ENCODE measurements at regions not wholly inside any gene's neighbourhood (a gene's known extent, or its start where the extent isn't known, plus 50 kb on each side); places are given as distances from the start of the nearest gene placed in this dataset.
A peak's percentile ranks its signal among the peaks of the same experiment; 100 is the strongest.

- H3K27ac Mint-ChIP-seq, result no peak overlapping the region
These were observed 63.7 kb upstream of the ZCCHC2 start for GRCh38 chr18:62458868-62459716.

More at GRCh38 chr18:62458868-62459716, 63.7 kb upstream of the ZCCHC2 start:
- Mint-ChIP-seq H3K27me3 (ENCODE audit: insufficient read depth, low read depth, poor library complexity) (peaks cover 2% of the 10 kb centered on the region), H3K4me3 (no peak overlapping the region), H3K4me1 (peaks cover 16% of the 10 kb centered on the region), H3K36me3 (ENCODE audit: low read depth) (no peaks in the 10 kb centered on the region), H3K9me3 (no peaks in the 10 kb centered on the region)
- H3F3A ChIP-seq (replicated peaks; ENCODE audit: low read depth), result no peaks in the 10 kb centered on the region
- H3K27me3 ChIP-seq (ENCODE audit: insufficient read depth), result no peaks in the 10 kb centered on the region
- H3K36me3 ChIP-seq (ENCODE audit: insufficient read depth), result no peaks in the 10 kb centered on the region
- DNase-seq (ENCODE audit: low spot score) (no peak), ATAC-seq (no peak)
- TF ChIP-seq, protein P1, sequence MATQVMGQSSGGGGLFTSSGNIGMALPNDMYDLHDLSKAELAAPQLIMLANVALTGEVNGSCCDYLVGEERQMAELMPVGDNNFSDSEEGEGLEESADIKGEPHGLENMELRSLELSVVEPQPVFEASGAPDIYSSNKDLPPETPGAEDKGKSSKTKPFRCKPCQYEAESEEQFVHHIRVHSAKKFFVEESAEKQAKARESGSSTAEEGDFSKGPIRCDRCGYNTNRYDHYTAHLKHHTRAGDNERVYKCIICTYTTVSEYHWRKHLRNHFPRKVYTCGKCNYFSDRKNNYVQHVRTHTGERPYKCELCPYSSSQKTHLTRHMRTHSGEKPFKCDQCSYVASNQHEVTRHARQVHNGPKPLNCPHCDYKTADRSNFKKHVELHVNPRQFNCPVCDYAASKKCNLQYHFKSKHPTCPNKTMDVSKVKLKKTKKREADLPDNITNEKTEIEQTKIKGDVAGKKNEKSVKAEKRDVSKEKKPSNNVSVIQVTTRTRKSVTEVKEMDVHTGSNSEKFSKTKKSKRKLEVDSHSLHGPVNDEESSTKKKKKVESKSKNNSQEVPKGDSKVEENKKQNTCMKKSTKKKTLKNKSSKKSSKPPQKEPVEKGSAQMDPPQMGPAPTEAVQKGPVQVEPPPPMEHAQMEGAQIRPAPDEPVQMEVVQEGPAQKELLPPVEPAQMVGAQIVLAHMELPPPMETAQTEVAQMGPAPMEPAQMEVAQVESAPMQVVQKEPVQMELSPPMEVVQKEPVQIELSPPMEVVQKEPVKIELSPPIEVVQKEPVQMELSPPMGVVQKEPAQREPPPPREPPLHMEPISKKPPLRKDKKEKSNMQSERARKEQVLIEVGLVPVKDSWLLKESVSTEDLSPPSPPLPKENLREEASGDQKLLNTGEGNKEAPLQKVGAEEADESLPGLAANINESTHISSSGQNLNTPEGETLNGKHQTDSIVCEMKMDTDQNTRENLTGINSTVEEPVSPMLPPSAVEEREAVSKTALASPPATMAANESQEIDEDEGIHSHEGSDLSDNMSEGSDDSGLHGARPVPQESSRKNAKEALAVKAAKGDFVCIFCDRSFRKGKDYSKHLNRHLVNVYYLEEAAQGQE (IDR thresholded peaks at IDR 0.05; ENCODE audit: unreplicated experiment), result no peak
- TF ChIP-seq ZNF331 (CRISPR knock-in tag; IDR thresholded peaks at IDR 0.05; ENCODE audit: low read depth) (no peak), EZH2 (IDR thresholded peaks at IDR 0.05; ENCODE audit: low read depth, unreplicated experiment) (no peak), STAT1 (IDR thresholded peaks at IDR 0.05; ENCODE audit: unreplicated experiment) (no peak), NANOG (IDR thresholded peaks at IDR 0.05; ENCODE audit: borderline replicate concordance) (no peak), EZH2phosphoT487 (IDR thresholded peaks at IDR 0.05; ENCODE audit: unreplicated experiment) (no peak), CREB1 (CRISPR knock-in tag; IDR thresholded peaks at IDR 0.05; ENCODE audit: low read depth) (no peak), JUNB (IDR thresholded peaks at IDR 0.05; ENCODE audit: unreplicated experiment) (no peak), ZNF114 (CRISPR knock-in tag; IDR thresholded peaks at IDR 0.05) (no peak), POLR2AphosphoS5 (IDR thresholded peaks at IDR 0.05; ENCODE audit: low read depth) (no peak)
- TF ChIP-seq, protein P2, sequence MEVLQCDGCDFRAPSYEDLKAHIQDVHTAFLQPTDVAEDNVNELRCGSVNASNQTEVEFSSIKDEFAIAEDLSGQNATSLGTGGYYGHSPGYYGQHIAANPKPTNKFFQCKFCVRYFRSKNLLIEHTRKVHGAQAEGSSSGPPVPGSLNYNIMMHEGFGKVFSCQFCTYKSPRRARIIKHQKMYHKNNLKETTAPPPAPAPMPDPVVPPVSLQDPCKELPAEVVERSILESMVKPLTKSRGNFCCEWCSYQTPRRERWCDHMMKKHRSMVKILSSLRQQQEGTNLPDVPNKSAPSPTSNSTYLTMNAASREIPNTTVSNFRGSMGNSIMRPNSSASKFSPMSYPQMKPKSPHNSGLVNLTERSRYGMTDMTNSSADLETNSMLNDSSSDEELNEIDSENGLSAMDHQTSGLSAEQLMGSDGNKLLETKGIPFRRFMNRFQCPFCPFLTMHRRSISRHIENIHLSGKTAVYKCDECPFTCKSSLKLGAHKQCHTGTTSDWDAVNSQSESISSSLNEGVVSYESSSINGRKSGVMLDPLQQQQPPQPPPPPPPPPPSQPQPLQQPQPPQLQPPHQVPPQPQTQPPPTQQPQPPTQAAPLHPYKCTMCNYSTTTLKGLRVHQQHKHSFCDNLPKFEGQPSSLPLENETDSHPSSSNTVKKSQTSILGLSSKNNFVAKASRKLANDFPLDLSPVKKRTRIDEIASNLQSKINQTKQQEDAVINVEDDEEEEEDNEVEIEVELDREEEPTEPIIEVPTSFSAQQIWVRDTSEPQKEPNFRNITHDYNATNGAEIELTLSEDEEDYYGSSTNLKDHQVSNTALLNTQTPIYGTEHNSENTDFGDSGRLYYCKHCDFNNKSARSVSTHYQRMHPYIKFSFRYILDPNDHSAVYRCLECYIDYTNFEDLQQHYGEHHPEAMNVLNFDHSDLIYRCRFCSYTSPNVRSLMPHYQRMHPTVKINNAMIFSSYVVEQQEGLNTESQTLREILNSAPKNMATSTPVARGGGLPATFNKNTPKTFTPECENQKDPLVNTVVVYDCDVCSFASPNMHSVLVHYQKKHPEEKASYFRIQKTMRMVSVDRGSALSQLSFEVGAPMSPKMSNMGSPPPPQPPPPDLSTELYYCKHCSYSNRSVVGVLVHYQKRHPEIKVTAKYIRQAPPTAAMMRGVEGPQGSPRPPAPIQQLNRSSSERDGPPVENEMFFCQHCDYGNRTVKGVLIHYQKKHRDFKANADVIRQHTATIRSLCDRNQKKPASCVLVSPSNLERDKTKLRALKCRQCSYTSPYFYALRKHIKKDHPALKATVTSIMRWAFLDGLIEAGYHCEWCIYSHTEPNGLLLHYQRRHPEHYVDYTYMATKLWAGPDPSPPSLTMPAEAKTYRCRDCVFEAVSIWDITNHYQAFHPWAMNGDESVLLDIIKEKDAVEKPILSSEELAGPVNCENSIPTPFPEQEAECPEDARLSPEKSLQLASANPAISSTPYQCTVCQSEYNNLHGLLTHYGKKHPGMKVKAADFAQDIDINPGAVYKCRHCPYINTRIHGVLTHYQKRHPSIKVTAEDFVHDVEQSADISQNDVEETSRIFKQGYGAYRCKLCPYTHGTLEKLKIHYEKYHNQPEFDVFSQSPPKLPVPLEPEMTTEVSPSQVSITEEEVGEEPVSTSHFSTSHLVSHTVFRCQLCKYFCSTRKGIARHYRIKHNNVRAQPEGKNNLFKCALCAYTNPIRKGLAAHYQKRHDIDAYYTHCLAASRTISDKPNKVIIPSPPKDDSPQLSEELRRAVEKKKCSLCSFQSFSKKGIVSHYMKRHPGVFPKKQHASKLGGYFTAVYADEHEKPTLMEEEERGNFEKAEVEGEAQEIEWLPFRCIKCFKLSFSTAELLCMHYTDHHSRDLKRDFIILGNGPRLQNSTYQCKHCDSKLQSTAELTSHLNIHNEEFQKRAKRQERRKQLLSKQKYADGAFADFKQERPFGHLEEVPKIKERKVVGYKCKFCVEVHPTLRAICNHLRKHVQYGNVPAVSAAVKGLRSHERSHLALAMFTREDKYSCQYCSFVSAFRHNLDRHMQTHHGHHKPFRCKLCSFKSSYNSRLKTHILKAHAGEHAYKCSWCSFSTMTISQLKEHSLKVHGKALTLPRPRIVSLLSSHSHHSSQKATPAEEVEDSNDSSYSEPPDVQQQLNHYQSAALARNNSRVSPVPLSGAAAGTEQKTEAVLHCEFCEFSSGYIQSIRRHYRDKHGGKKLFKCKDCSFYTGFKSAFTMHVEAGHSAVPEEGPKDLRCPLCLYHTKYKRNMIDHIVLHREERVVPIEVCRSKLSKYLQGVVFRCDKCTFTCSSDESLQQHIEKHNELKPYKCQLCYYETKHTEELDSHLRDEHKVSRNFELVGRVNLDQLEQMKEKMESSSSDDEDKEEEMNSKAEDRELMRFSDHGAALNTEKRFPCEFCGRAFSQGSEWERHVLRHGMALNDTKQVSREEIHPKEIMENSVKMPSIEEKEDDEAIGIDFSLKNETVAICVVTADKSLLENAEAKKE (CRISPR knock-in tag; IDR thresholded peaks at IDR 0.05), result no peak
- TF ChIP-seq, protein P3, sequence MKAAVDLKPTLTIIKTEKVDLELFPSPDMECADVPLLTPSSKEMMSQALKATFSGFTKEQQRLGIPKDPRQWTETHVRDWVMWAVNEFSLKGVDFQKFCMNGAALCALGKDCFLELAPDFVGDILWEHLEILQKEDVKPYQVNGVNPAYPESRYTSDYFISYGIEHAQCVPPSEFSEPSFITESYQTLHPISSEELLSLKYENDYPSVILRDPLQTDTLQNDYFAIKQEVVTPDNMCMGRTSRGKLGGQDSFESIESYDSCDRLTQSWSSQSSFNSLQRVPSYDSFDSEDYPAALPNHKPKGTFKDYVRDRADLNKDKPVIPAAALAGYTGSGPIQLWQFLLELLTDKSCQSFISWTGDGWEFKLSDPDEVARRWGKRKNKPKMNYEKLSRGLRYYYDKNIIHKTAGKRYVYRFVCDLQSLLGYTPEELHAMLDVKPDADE (IDR thresholded peaks at IDR 0.05), result no peak
- TF ChIP-seq, protein P4, sequence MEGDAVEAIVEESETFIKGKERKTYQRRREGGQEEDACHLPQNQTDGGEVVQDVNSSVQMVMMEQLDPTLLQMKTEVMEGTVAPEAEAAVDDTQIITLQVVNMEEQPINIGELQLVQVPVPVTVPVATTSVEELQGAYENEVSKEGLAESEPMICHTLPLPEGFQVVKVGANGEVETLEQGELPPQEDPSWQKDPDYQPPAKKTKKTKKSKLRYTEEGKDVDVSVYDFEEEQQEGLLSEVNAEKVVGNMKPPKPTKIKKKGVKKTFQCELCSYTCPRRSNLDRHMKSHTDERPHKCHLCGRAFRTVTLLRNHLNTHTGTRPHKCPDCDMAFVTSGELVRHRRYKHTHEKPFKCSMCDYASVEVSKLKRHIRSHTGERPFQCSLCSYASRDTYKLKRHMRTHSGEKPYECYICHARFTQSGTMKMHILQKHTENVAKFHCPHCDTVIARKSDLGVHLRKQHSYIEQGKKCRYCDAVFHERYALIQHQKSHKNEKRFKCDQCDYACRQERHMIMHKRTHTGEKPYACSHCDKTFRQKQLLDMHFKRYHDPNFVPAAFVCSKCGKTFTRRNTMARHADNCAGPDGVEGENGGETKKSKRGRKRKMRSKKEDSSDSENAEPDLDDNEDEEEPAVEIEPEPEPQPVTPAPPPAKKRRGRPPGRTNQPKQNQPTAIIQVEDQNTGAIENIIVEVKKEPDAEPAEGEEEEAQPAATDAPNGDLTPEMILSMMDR (conservative IDR thresholded peaks at IDR 0.05; ENCODE audit: low read depth in 2 of 2), result no peak
- H3K4me3 ChIP-seq, result no peak overlapping the region
- no peaks in the 10 kb centered on the region; the same call in 1 of the 2 replicates for H3K9me2 ChIP-seq (ENCODE audit: insufficient read depth)
- no peaks in the 10 kb centered on the region for H3K79me2 ChIP-seq (replicated peaks; ENCODE audit: insufficient read depth)
- no peak overlapping the region for H3K27ac ChIP-seq (ENCODE audit: low read depth)
- H2AFZ ChIP-seq, result peak overlapping the region; percentile 66; the same call in 1 of the 2 replicates
- no peak overlapping the region for H3K4me2 ChIP-seq
- no peaks in the 10 kb centered on the region for H4K20me1 ChIP-seq (replicated peaks; ENCODE audit: insufficient read depth)
- no peaks in the 10 kb centered on the region; the same call in 1 of the 2 replicates for H3K4me1 ChIP-seq (ENCODE audit: insufficient read depth)
